HepG2 (cell line): ENCODE measurements at regions not wholly inside any gene's neighbourhood (a gene's known extent, or its start where the extent isn't known, plus 50 kb on each side); places are given as distances from the start of the nearest gene placed in this dataset.

Experiments
- ATAC-seq: fragments of 200-7000 bp; cut with Tn5 transposase; 3 replicates; pipeline ENCODE4 v1.9.1; 2020; ENCODE audit warnings: mild to moderate bottlenecking, moderate library complexity
- BruUV-seq: library from RNA; stranded (reverse); fragments of 400-500 nt; replicated peaks from 2 replicates; lab custom pipeline; 2021; lab: Mats Ljungman, UMichigan
- CTCF ChIA-PET: fragments of 300-600 bp; formaldehyde crosslinking; extraction: SDS; loops from one replicate; lab custom pipeline; 2021; ENCODE audit warnings: low total read pairs, inconsistent platforms, low intra/inter-chr PET ratio; lab: Yijun Ruan, JAX
- POLR2A ChIA-PET: fragments of 350-600 bp; sonication (Branson Sonifier 250); formaldehyde crosslinking; loops from one replicate; lab custom pipeline; 2020; ENCODE audit warnings: antibody characterized with exemption, inconsistent platforms; lab: Yijun Ruan, JAX
- DNase-seq: peaks from one replicate; pipeline ENCODE4 v3.0.0-alpha.2; 2015; ENCODE audit warnings: low spot score
- FAIRE-seq: peaks from 3 replicates; lab custom pipeline; 2011; peaks lifted over from hg19 to GRCh38; lab: Jason Lieb, UNC
- H2AFZ ChIP-seq: one replicate; pipeline ENCODE4 v1.6.1; 2011; ENCODE audit warnings: low read length, inconsistent platforms
- H3K27ac ChIP-seq: fragments of 300-600 bp; 3 replicates; pipeline ENCODE4 v1.8.0; 2011; ENCODE audit warnings: mixed run types, mild to moderate bottlenecking, mixed read lengths, low read length, inconsistent platforms; ENCODE audit not compliant: insufficient read depth; ENCODE audit errors: extremely low read length
- H3K27me3 ChIP-seq, 2 experiments: fragments of 200-600 bp in 1 of 2; 2 replicates in 1 of 2; 3 replicates in 1 of 2; pipeline versions ENCODE4 v1.6.0 to v1.8.0; 2011; ENCODE audit warnings: low read length in 2 of 2, mild to moderate bottlenecking in 2 of 2, moderate library complexity in 2 of 2, inconsistent platforms in 1 of 2; ENCODE audit not compliant: insufficient read depth in 2 of 2, control insufficient read depth in 1 of 2
- H3K36me3 ChIP-seq, 2 experiments: fragments of 200-600 bp in 1 of 2; replicated peaks in 1 of 2; 2 replicates in 1 of 2; 3 replicates in 1 of 2; pipeline versions ENCODE4 v1.5.1 to v1.8.0; 2011; ENCODE audit warnings: low read length in 2 of 2, inconsistent platforms in 1 of 2; ENCODE audit not compliant: insufficient read depth in 2 of 2, control insufficient read depth in 1 of 2
- H3K4me1 ChIP-seq: 2 replicates; pipeline ENCODE4 v1.5.1; 2012; ENCODE audit warnings: low read length, inconsistent platforms; ENCODE audit not compliant: insufficient read depth
- H3K4me2 ChIP-seq: 2 replicates; pipeline ENCODE4 v1.6.0; 2011; ENCODE audit warnings: low read depth, low read length, inconsistent platforms
- H3K4me3 ChIP-seq, 3 experiments: fragments of 200-600 bp in 1 of 3; sonication (generic), shearing (Covaris generic) in 1 of 3; replicated peaks in 1 of 3; 2 replicates each; pipeline ENCODE4 v1.5.1; 2011 to 2016; ENCODE audit warnings: low read length in 3 of 3, inconsistent platforms in 2 of 3, low read depth in 2 of 3, mild to moderate bottlenecking in 2 of 3, control low read depth in 1 of 3, mixed read lengths in 1 of 3; ENCODE audit not compliant: insufficient read depth in 1 of 3
- H3K79me2 ChIP-seq: one replicate; pipeline ENCODE4 v1.6.1; 2011; ENCODE audit warnings: low read length, inconsistent platforms; ENCODE audit not compliant: insufficient read depth
- H3K9ac ChIP-seq: 2 replicates; pipeline ENCODE4 v1.6.0; 2011; ENCODE audit warnings: mild to moderate bottlenecking, low read depth, low read length, inconsistent platforms; ENCODE audit not compliant: insufficient read depth
- H3K9me3 ChIP-seq: 2 replicates; pipeline ENCODE4 v1.5.1; 2012; ENCODE audit warnings: mild to moderate bottlenecking, low read length
- H4K20me1 ChIP-seq: 2 replicates; pipeline ENCODE4 v1.6.0; 2011; ENCODE audit warnings: inconsistent platforms, mild to moderate bottlenecking, low read length, moderate library complexity; ENCODE audit not compliant: insufficient read depth
- CREB1 ChIP-seq, 2 experiments: fragments of 450-650 bp in 1 of 2; IDR thresholded peaks; 2 replicates each; pipeline ENCODE4 v1.6.1; 2016 to 2017; ENCODE audit warnings: control low read depth in 1 of 2, mild to moderate bottlenecking in 1 of 2, missing compliant biosample characterization in 1 of 2, missing genetic modification characterization in 1 of 2
- DR1 ChIP-seq: sonication (generic); formaldehyde crosslinking; IDR thresholded peaks from 2 replicates; pipeline ENCODE4 v1.8.0; 2021; ENCODE audit warnings: mild to moderate bottlenecking, missing genetic modification reagents, inconsistent platforms
- HOMEZ ChIP-seq: IDR thresholded peaks from 2 replicates; pipeline ENCODE4 v1.6.1; 2016; ENCODE audit warnings: low read depth
- IRF2 ChIP-seq: IDR thresholded peaks from 2 replicates; pipeline ENCODE4 v1.6.1; 2018; ENCODE audit warnings: missing genetic modification reagents, missing compliant biosample characterization
- JDP2 ChIP-seq: sonication (generic); formaldehyde crosslinking; IDR thresholded peaks from 2 replicates; pipeline ENCODE4 v1.8.1; 2022; ENCODE audit warnings: missing genetic modification reagents, borderline replicate concordance
- KAT8 ChIP-seq: IDR thresholded peaks from 2 replicates; pipeline ENCODE4 v1.6.1; 2016; ENCODE audit warnings: missing genetic modification reagents, missing compliant biosample characterization
- NCOA5 ChIP-seq: sonication (generic); formaldehyde crosslinking; IDR thresholded peaks from 2 replicates; pipeline ENCODE4 v1.4.0; 2020; ENCODE audit warnings: missing genetic modification reagents
- NFKB2 ChIP-seq: sonication (generic); formaldehyde crosslinking; IDR thresholded peaks from 2 replicates; pipeline ENCODE4 v1.4.0; 2020; ENCODE audit warnings: missing genetic modification reagents, borderline replicate concordance
- ONECUT2 ChIP-seq: sonication (generic); formaldehyde crosslinking; IDR thresholded peaks from 2 replicates; pipeline ENCODE4 v1.4.0; 2020; ENCODE audit warnings: missing genetic modification reagents
- POGZ ChIP-seq: sonication (generic); formaldehyde crosslinking; IDR thresholded peaks from 2 replicates; pipeline ENCODE4 v1.4.0; 2020; ENCODE audit warnings: mild to moderate bottlenecking, missing genetic modification reagents
- RAD51 ChIP-seq: fragments of 450-650 bp; IDR thresholded peaks from 2 replicates; pipeline ENCODE4 v1.6.1; 2016; ENCODE audit warnings: borderline replicate concordance
- RXRB ChIP-seq: IDR thresholded peaks from 2 replicates; pipeline ENCODE4 v1.6.1; 2016; ENCODE audit warnings: borderline replicate concordance, missing genetic modification reagents, missing compliant biosample characterization
- ZNF331 ChIP-seq: sonication (generic); formaldehyde crosslinking; IDR thresholded peaks from 2 replicates; pipeline ENCODE4 v1.4.0; 2020; ENCODE audit warnings: missing genetic modification reagents
- ZNF34 ChIP-seq: sonication (generic); formaldehyde crosslinking; IDR thresholded peaks from 2 replicates; pipeline ENCODE4 v1.4.0; 2020; ENCODE audit warnings: mild to moderate bottlenecking, missing genetic modification reagents, borderline replicate concordance
- ZNF562 ChIP-seq: sonication (generic); formaldehyde crosslinking; IDR thresholded peaks from 2 replicates; pipeline ENCODE4 v1.8.0; 2022; ENCODE audit warnings: missing genetic modification reagents, borderline replicate concordance
- ZNF614 ChIP-seq: IDR thresholded peaks from 2 replicates; pipeline ENCODE4 v1.6.1; 2018; ENCODE audit warnings: missing biosample characterization, missing genetic modification reagents, inconsistent platforms, borderline replicate concordance
- ZNF691 ChIP-seq: sonication (generic); formaldehyde crosslinking; IDR thresholded peaks from 2 replicates; pipeline ENCODE4 v1.4.0; 2020; ENCODE audit warnings: missing genetic modification reagents, low read depth, mild to moderate bottlenecking, borderline replicate concordance
- ZNF781 ChIP-seq: sonication (generic); formaldehyde crosslinking; IDR thresholded peaks from 2 replicates; pipeline ENCODE4 v1.5.1; 2020; ENCODE audit warnings: borderline replicate concordance, mild to moderate bottlenecking, missing genetic modification reagents; ENCODE audit errors: not compliant biosample characterization
- WGBS: methylation state at CpG from one replicate; pipeline ENCODE4 v1.1.6; 2017; ENCODE audit warnings: low lambda C conversion rate; 5-methylcytosine and 5-hydroxymethylcytosine counted together
- in situ Hi-C: cut with HindIII; loops from 2 replicates; pipeline ENCODE4 v1.10.0; 2017; ENCODE audit warnings: low pct_unique_long_range_greater_than_20kb; ENCODE audit not compliant: extremely low pct_ligation_motif_present
- intact Hi-C: fragments of 100-400 bp; cut with micrococcal nuclease; formaldehyde crosslinking; loops from one replicate; pipeline ENCODE4 v1.10.0; 2022; ENCODE audit not compliant: unreplicated experiment
- TF ChIP-seq, protein P1 (sequence below): sonication (generic); formaldehyde crosslinking; IDR thresholded peaks from 2 replicates; pipeline ENCODE4 v1.8.0; 2022; ENCODE audit warnings: missing genetic modification reagents, low read depth, mild to moderate bottlenecking, borderline replicate concordance

GRCh38 chr12:126545411-126545810 lies 1480.2 kb downstream of the AACS start:
- no peak overlapping the region for H2AFZ ChIP-seq
- H4K20me1 ChIP-seq, result no peaks in the 10 kb centered on the region
- POLR2A ChIA-PET, result no interaction called here
- WGBS, result under 1% methylated on average over 4 of the region's 4 CpGs
- no peak overlapping the region for H3K27ac ChIP-seq
- DNase-seq (no peak), ATAC-seq (no peak)
- in situ Hi-C loops, result no loop called here
- H3K4me3 ChIP-seq, result no peak overlapping the region
- BruUV-seq, result no TSS peak
- H3K9me3 ChIP-seq, result peaks cover 89% of the 10 kb centered on the region
- intact Hi-C loops, result no loop called here
- H3K36me3 ChIP-seq, result no peaks in the 10 kb centered on the region
- H3K4me2 ChIP-seq, result no peak overlapping the region
- H3K9ac ChIP-seq, result no peak overlapping the region
- H3K27me3 ChIP-seq, result no peaks in the 10 kb centered on the region
- TF ChIP-seq ZNF614 (no peak), KAT8 (CRISPR knock-in tag) (no peak), POGZ (CRISPR knock-in tag) (no peak), NFKB2 (CRISPR knock-in tag) (no peak), ZNF34 (no peak), HOMEZ (no peak), RXRB (no peak), ZNF562 (no peak), DR1 (CRISPR knock-in tag) (no peak), ZNF781 (no peak), IRF2 (CRISPR knock-in tag) (no peak), RAD51 (no peak), JDP2 (CRISPR knock-in tag) (no peak), ZNF691 (CRISPR knock-in tag) (no peak), NCOA5 (CRISPR knock-in tag) (no peak), ZNF331 (CRISPR knock-in tag) (no peak), ONECUT2 (no peak), CREB1 (IDR thresholded peaks at IDR 0.05) (no peak), CREB1 (CRISPR knock-in tag; IDR thresholded peaks at IDR 0.05) (no peak)
- TF ChIP-seq, protein P1, sequence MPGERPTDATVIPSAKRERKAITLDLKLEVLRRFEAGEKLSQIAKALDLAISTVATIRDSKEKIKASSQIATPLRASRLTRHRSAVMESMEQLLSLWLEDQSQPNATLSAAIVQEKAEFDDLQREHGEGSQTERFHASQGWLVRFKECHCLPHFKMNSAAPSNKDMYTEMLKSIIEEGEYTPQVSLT (CRISPR knock-in tag), result no peak
- TF ChIP-seq, all 625 proteins: peak for 0
- H3K4me1 ChIP-seq, result no peaks in the 10 kb centered on the region
- no peaks in the 10 kb centered on the region for H3K79me2 ChIP-seq
- FAIRE-seq, result no peak
- CTCF ChIA-PET, result no interaction called here
